ENCODE measurements at regions not wholly inside any gene's neighbourhood (a gene's known extent, or its start where the extent isn't known, plus 50 kb on each side); places are given as distances from the start of the nearest gene placed in this dataset.

DNA sequence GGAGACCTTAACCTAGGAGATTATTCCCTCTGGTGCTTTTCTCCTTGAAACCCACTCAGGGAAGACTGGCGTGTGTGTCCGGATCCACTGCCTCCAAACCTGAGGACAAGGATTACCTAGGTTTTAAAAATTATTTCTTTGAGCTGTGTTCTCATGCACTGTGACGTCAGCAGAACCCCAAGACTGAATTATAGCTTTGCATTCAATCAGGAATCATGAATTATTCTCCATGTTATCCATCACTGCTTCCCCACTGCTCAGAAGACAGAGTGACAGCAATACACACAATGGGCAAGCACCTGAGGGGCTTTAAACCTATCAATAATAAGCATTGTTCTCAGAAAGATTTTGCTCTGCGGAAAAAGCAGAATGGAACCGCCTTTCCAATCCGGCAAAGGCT, 253.2 kb upstream of the FOXD3 start:
- no peaks in the 10 kb centered on the region for H3K36me3 ChIP-seq (ENCODE audit: control insufficient read depth, insufficient read depth, low read length)
- H3K4me3 ChIP-seq (replicated peaks; ENCODE audit: low read depth, low read length) = no peak overlapping the region
- TF ChIP-seq, protein P1, sequence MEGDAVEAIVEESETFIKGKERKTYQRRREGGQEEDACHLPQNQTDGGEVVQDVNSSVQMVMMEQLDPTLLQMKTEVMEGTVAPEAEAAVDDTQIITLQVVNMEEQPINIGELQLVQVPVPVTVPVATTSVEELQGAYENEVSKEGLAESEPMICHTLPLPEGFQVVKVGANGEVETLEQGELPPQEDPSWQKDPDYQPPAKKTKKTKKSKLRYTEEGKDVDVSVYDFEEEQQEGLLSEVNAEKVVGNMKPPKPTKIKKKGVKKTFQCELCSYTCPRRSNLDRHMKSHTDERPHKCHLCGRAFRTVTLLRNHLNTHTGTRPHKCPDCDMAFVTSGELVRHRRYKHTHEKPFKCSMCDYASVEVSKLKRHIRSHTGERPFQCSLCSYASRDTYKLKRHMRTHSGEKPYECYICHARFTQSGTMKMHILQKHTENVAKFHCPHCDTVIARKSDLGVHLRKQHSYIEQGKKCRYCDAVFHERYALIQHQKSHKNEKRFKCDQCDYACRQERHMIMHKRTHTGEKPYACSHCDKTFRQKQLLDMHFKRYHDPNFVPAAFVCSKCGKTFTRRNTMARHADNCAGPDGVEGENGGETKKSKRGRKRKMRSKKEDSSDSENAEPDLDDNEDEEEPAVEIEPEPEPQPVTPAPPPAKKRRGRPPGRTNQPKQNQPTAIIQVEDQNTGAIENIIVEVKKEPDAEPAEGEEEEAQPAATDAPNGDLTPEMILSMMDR (IDR thresholded peaks at IDR 0.05; ENCODE audit: insufficient read depth, low read length, poor library complexity, severe bottlenecking) = no peak
- H3K27me3 ChIP-seq (replicated peaks; ENCODE audit: control insufficient read depth, insufficient read depth, low read length) = no peaks in the 10 kb centered on the region; the same call in none of the 2 replicates
- DNase-seq (ENCODE audit: extremely low read depth, insufficient read length) = no peak

DNA sequence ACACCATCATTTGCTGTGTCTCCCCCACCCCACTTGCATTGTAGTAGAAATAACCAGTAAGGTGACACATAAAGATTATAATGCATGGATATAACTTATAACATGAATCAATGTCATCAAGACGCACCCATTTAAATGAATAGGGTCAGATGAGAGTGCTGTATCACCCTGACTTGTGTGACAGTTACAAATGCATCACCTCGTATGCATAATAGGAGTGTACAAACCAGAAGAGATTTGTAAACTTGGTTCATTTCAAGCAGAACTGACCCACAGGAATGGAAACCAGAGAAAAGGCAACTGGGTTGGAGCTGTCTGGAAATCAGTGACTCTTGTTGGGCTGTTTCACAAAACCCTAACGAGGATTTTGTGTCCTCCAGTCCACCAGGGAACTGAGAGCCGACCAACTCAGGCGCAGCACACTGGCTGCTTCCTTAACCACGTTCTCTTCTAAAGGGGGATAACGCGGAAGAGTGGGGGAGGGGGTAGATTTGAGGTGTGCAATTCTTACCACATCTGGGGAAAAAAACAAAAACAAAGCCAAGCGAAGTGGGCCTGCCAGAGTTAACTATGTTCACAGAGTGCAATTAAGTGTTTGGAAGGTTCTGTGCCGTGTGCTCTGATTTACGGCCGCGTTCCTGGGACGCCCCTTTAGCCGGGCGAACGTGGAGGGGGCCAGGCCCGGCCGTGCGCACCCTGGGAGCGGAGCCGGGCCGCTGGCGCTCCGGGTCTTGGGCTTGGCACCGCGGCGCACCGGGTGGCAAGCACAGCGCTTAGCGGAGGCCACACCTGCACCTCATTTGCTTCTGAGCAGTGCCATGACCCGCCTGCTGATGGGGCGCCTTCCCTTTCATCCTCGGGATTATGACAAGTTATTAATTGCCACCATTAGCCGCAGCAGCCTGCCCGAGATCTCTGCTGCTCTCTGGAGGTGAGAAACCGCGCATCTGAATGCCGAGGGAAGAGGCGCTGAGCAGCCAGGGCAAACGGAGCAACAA, 248.8 kb upstream of the FOXD3 start:
- Histone ChIP-seq H3K4me3 (replicated peaks; ENCODE audit: low read depth, low read length) (no peak overlapping the region), H3K36me3 (ENCODE audit: control insufficient read depth, insufficient read depth, low read length) (no peaks in the 10 kb centered on the region), H3K27me3 (replicated peaks; ENCODE audit: control insufficient read depth, insufficient read depth, low read length) (no peaks in the 10 kb centered on the region; the same call in none of the 2 replicates)
- no peak for DNase-seq (ENCODE audit: extremely low read depth, insufficient read length)
- TF ChIP-seq, protein P1 (IDR thresholded peaks at IDR 0.05; ENCODE audit: insufficient read depth, low read length, poor library complexity, severe bottlenecking) = no peak

DNA sequence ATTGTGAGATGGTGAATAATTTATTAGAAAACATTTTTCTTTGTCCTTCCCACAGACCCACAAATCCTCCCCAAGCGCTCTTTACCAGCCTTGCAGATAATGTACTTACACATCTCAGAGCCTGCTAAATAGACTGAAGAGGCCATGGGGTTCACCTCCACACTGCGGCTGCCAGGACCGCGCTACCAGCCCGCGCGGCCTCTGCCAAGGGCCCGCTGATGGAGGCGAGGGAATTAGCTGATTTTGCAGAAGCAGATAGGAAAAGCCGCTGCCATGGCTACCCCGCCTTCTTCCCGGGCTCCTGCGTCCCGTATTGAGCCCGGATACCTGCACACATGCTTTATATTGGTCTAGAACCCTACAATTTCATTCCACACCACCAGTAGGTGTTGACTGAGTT, 248.0 kb upstream of the FOXD3 start:
- Histone ChIP-seq H3K4me3 (replicated peaks; ENCODE audit: low read depth, low read length) (no peak overlapping the region), H3K36me3 (ENCODE audit: control insufficient read depth, insufficient read depth, low read length) (no peaks in the 10 kb centered on the region), H3K27me3 (replicated peaks; ENCODE audit: control insufficient read depth, insufficient read depth, low read length) (no peaks in the 10 kb centered on the region; the same call in none of the 2 replicates)
- TF ChIP-seq, protein P1 (IDR thresholded peaks at IDR 0.05; ENCODE audit: insufficient read depth, low read length, poor library complexity, severe bottlenecking) = no peak
- DNase-seq (ENCODE audit: extremely low read depth, insufficient read length) = no peak

- TF ChIP-seq, protein P1 (IDR thresholded peaks at IDR 0.05; ENCODE audit: insufficient read depth, low read length, poor library complexity, severe bottlenecking) = no peak
- H3K36me3 ChIP-seq (ENCODE audit: control insufficient read depth, insufficient read depth, low read length) = no peaks in the 10 kb centered on the region
- no peaks in the 10 kb centered on the region; the same call in 1 of the 2 replicates for H3K27me3 ChIP-seq (replicated peaks; ENCODE audit: control insufficient read depth, insufficient read depth, low read length)
- no peak for DNase-seq (ENCODE audit: extremely low read depth, insufficient read length)
- H3K4me3 ChIP-seq (replicated peaks; ENCODE audit: low read depth, low read length) = no peak overlapping the region
These were observed 239.6 kb upstream of the FOXD3 start for GRCh38 chr1:63082766-63083165.

DNA sequence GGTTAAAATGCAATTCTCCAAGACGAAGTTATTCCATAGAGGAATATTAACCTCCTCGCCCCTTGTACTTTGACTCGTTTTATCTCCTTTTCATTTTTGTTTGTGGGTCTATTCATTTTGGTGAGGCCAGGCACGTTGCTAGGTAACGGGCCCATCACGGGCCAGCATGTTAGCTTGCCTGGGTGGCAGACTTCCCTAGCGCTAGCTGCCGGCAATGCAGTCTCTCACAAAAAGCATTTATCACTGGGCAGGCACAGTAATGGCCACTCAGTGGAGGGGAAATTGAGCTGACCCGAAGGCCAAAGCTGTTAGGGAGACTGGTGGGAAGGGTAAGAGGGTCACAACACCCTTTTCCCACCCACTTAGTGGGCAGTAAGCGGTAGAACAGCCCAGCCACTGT, 234.4 kb upstream of the FOXD3 start:
- Histone ChIP-seq H3K36me3 (ENCODE audit: control insufficient read depth, insufficient read depth, low read length) (no peaks in the 10 kb centered on the region), H3K4me3 (replicated peaks; ENCODE audit: low read depth, low read length) (no peak overlapping the region), H3K27me3 (replicated peaks; ENCODE audit: control insufficient read depth, insufficient read depth, low read length) (no peaks in the 10 kb centered on the region; the same call in 1 of the 2 replicates)
- TF ChIP-seq, protein P1 (IDR thresholded peaks at IDR 0.05; ENCODE audit: insufficient read depth, low read length, poor library complexity, severe bottlenecking) = no peak
- DNase-seq (ENCODE audit: extremely low read depth, insufficient read length) = no peak

Data from GM06990 (cell line).